LNCaP clone FGC (cell line): ENCODE measurements at regions not wholly inside any gene's neighbourhood (a gene's known extent, or its start where the extent isn't known, plus 50 kb on each side); places are given as distances from the start of the nearest gene placed in this dataset.

Experiments used
- DNase-seq: peaks from one replicate; pipeline ENCODE4 v3.0.0-alpha.2; 2011; ENCODE audit warnings: low read depth
- H3K4me3 ChIP-seq: 2 replicates; pipeline ENCODE4 v1.5.1; 2011; ENCODE audit warnings: mild to moderate bottlenecking, low read depth, low read length, control low read depth
- CTCF ChIP-seq: IDR thresholded peaks from 2 replicates; pipeline ENCODE4 v1.5.1; 2012; ENCODE audit warnings: mild to moderate bottlenecking; ENCODE audit not compliant: control insufficient read depth, insufficient read depth; ENCODE audit errors: extremely low read depth

- TF ChIP-seq CTCF = no peak
- no peak overlapping the region for H3K4me3 ChIP-seq
- no peak for DNase-seq
These were observed 2786.9 kb upstream of the PCDH20 start for GRCh38 chr13:64202517-64202916.

DNA sequence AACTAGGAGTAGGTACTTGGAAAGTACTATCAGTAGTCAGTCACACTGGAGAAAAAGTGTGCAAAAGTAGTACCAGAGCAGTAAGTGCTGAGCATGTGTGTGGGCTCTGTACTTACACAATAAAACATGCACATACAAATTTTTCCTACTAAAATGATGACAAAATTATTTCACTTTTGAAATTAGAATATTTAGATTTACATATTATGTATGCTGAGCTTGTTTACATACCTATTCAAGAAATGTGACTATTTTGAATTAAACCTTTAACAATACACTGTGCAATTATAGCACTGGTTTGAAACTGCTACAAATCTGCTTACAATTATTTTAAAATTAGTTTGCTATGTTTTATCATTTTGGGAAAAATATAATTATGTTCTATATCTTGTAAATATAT, 2781.6 kb upstream of the PCDH20 start:
- no peak for TF ChIP-seq CTCF
- DNase-seq = no peak
- no peak overlapping the region for H3K4me3 ChIP-seq

DNA sequence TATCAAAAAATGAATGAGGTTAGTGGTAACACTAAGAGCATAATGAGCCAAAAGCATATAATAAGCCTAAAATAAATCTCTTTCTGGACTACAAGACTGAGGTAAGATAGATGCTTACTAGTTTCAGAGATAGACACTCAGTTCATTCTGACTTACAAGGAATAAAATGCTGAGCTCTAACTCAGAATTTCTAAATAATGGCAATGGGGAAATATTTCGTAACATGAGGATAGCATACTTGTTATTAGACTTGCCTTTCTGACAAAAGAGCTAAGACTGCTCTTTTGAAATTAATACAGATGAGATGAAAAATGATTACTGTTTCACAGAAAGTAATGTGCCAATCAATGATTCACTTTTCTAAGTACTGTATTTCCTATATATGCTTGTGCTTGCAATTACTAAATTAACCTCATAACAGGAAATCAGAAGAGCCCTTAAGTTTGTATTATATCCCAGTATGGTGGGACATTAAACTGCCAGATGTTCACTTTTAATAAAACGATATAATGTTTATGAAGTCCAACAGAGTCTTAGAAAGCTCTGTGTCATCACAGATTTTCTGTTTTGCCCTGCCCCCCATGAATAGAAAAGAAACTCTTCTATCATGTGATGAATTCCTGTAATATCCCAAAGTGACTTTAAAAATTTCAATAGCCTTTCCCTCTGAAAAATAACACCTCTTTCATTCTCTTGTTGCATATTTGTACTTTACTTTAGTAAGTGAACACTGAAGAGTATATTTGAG, 2771.0 kb upstream of the PCDH20 start:
- no peak for DNase-seq
- no peak for TF ChIP-seq CTCF
- no peak overlapping the region for H3K4me3 ChIP-seq

DNA sequence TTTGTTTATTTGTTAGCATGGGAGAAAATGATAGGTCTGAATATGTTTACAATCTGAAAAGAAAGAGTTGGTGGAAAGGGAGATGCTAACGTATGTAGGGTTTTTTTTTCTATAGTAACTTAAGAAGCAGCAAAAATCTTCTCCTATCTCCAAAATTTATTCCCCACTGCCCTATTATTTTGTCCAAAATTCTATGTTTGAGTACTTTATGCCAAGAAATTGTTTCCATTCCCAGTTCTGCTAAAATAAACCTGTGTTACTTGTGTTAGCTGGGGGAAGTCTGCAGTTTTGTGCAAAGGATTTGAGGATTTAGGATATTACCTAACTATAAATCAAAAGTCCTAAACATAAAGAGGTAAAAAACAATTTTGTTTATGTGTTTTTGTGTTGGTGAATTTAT, 2770.4 kb upstream of the PCDH20 start:
- DNase-seq = no peak
- no peak overlapping the region for H3K4me3 ChIP-seq
- TF ChIP-seq CTCF = no peak

DNA sequence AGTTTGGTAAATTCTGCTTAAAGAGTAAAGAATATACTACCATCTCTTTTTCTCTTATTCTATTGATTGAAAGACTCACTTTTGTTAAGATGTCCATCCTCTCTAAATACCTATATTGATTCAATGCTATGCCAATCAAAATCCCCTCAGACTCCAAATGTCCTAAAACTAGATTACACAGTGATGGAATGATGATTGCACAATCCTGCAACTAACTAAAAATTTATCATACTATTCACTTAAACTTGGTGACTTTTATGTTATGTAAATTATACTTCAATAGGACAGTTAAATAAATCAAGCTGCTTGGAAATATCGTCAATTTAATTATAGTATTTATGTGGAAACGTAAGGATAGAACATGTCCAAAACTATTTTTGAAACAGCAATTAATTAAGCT, 2765.1 kb upstream of the PCDH20 start:
- H3K4me3 ChIP-seq = no peak overlapping the region
- no peak for TF ChIP-seq CTCF
- DNase-seq = no peak

- TF ChIP-seq CTCF = no peak
- DNase-seq = no peak
- no peak overlapping the region for H3K4me3 ChIP-seq
These were observed 2750.2 kb upstream of the PCDH20 start for GRCh38 chr13:64165826-64166225.

- no peak for TF ChIP-seq CTCF
- H3K4me3 ChIP-seq = no peak overlapping the region
- no peak for DNase-seq
These were observed 2748.8 kb upstream of the PCDH20 start for GRCh38 chr13:64164435-64164834.
